A549 (cell line): ENCODE measurements at regions not wholly inside any gene's neighbourhood (a gene's known extent, or its start where the extent isn't known, plus 50 kb on each side); places are given as distances from the start of the nearest gene placed in this dataset.

Experiments used
- BHLHE40 ChIP-seq: IDR thresholded peaks from 2 replicates; pipeline ENCODE4 v1.6.1; 2012; ENCODE audit warnings: low read depth, low read length, inconsistent platforms
- CBX8 ChIP-seq: fragments of 200-600 bp; sonication (generic); IDR thresholded peaks from 2 replicates; pipeline ENCODE4 v1.6.1; 2016
- CHD2 ChIP-seq: fragments of 150-350 bp; IDR thresholded peaks from 2 replicates; pipeline ENCODE4 v1.6.1; 2014; ENCODE audit warnings: low read length; ENCODE audit not compliant: partially characterized antibody
- CHD4 ChIP-seq: fragments of 200-600 bp; sonication (generic); IDR thresholded peaks from 2 replicates; pipeline ENCODE4 v1.6.1; 2016; ENCODE audit warnings: antibody characterized with exemption, mild to moderate bottlenecking, borderline replicate concordance
- CTCF ChIP-seq: fragments of >200 bp; sonication (Bioruptor Twin); formaldehyde crosslinking; IDR thresholded peaks from 3 replicates; pipeline ENCODE4 v1.5.1; 2016
- E2F6 ChIP-seq: IDR thresholded peaks from 2 replicates; pipeline ENCODE4 v1.6.1; 2012; ENCODE audit warnings: low read depth, borderline replicate concordance
- EP300 ChIP-seq, 2 experiments: fragments of >200 bp; sonication (Bioruptor Twin); formaldehyde crosslinking; IDR thresholded peaks; 2 replicates in 1 of 2; 3 replicates in 1 of 2; pipeline ENCODE4 v1.6.1; 2016 to 2017
- GATA3 ChIP-seq: IDR thresholded peaks from 2 replicates; pipeline ENCODE4 v1.6.1; 2012; ENCODE audit warnings: borderline replicate concordance
- HDAC2 ChIP-seq: fragments of 200-600 bp; sonication (generic); IDR thresholded peaks from 2 replicates; pipeline ENCODE4 v1.6.1; 2016
- MAFK ChIP-seq: fragments of 450-650 bp; IDR thresholded peaks from 2 replicates; pipeline ENCODE4 v1.6.1; 2014; ENCODE audit not compliant: partially characterized antibody
- POLR2A ChIP-seq: IDR thresholded peaks from 2 replicates; pipeline ENCODE4 v1.6.1; 2012; ENCODE audit warnings: mild to moderate bottlenecking, low read length
- SMC3 ChIP-seq: fragments of >200 bp; sonication (Bioruptor Twin); formaldehyde crosslinking; IDR thresholded peaks from 3 replicates; pipeline ENCODE4 v1.6.1; 2018; ENCODE audit warnings: inconsistent platforms
- USF2 ChIP-seq: fragments of 450-650 bp; IDR thresholded peaks from 2 replicates; pipeline ENCODE4 v1.6.1; 2014; ENCODE audit warnings: antibody characterized with exemption
- ZC3H11A ChIP-seq: fragments of 450-650 bp; IDR thresholded peaks from 2 replicates; pipeline ENCODE4 v1.6.1; 2014; ENCODE audit warnings: antibody characterized with exemption, mild to moderate bottlenecking

- no peak for TF ChIP-seq CTCF
- no peak for TF ChIP-seq CHD4
- TF ChIP-seq ZC3H11A: no peak
- no peak for TF ChIP-seq HDAC2
- no peak for TF ChIP-seq POLR2A
- TF ChIP-seq GATA3: no peak
- TF ChIP-seq CBX8: no peak
- no peak for TF ChIP-seq USF2
- TF ChIP-seq E2F6: no peak
- TF ChIP-seq CHD2: no peak
- no peak for TF ChIP-seq SMC3
- TF ChIP-seq MAFK: no peak
- TF ChIP-seq EP300 (IDR thresholded peaks at IDR 0.05): no peak
- no peak for TF ChIP-seq BHLHE40
Observed at GRCh38 chr1:190738317-190738716, 260.7 kb upstream of the BRINP3 start.
